Stomach (tissue), 4 donors: ENCODE measurements at regions not wholly inside any gene's neighbourhood (a gene's known extent, or its start where the extent isn't known, plus 50 kb on each side); places are given as distances from the start of the nearest gene placed in this dataset.

Source experiments
- EP300 ChIP-seq: sonication (generic); formaldehyde crosslinking; IDR thresholded peaks from one replicate; pipeline ENCODE4 v1.6.1; 2017; ENCODE audit warnings: antibody characterized with exemption
- POLR2A ChIP-seq, 4 donors: fragments of 450-650 bp; IDR thresholded peaks; one replicate each; pipeline ENCODE4 v1.6.1; 2016; ENCODE audit warnings: antibody characterized with exemption in 4 of 4, control low read depth in 2 of 4, mild to moderate bottlenecking in 1 of 4, moderate library complexity in 1 of 4
- POLR2AphosphoS5 ChIP-seq, 3 donors: sonication (generic); formaldehyde crosslinking; IDR thresholded peaks; one replicate each; pipeline ENCODE4 v1.6.1; 2016; ENCODE audit warnings: antibody characterized with exemption in 3 of 3
- TF ChIP-seq, protein P1 (sequence below), 7 experiments: fragments of 450-650 bp in 4 of 7; fragments of 200-600 bp in 3 of 7; sonication (generic) in 3 of 7; IDR thresholded peaks; one replicate each; pipeline ENCODE4 v1.5.1; 2016 to 2019; ENCODE audit warnings: antibody characterized with exemption in 7 of 7, control low read depth in 2 of 7, mild to moderate bottlenecking in 1 of 7

DNA sequence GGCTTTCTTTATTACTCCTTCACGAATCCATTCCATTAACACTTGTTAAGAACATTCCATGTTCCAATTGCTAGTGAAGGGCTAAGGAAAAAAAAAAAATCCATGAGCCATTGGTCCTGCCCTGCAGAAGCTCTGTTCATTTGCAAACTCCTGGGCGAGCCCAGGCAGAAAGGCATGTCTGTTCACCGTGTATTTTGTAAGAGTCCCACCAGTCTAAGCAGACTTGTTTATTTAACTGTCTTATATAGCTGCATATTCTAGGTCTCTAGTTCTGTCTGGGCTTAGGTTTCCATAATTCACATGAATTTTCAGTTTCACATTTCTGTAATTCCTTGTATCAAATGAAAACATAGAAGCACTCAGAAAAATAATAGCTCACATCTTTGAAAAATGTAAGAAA lies 97.4 kb upstream of the POU2AF2 start:
- TF ChIP-seq, protein P1, sequence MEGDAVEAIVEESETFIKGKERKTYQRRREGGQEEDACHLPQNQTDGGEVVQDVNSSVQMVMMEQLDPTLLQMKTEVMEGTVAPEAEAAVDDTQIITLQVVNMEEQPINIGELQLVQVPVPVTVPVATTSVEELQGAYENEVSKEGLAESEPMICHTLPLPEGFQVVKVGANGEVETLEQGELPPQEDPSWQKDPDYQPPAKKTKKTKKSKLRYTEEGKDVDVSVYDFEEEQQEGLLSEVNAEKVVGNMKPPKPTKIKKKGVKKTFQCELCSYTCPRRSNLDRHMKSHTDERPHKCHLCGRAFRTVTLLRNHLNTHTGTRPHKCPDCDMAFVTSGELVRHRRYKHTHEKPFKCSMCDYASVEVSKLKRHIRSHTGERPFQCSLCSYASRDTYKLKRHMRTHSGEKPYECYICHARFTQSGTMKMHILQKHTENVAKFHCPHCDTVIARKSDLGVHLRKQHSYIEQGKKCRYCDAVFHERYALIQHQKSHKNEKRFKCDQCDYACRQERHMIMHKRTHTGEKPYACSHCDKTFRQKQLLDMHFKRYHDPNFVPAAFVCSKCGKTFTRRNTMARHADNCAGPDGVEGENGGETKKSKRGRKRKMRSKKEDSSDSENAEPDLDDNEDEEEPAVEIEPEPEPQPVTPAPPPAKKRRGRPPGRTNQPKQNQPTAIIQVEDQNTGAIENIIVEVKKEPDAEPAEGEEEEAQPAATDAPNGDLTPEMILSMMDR (IDR thresholded peaks at IDR 0.05): no peak
- TF ChIP-seq POLR2A (IDR thresholded peaks at IDR 0.05) (no peak), EP300 (no peak), POLR2AphosphoS5 (IDR thresholded peaks at IDR 0.05) (no peak)
